Lower leg skin (tissue), 4 donors: ENCODE measurements at regions not wholly inside any gene's neighbourhood (a gene's known extent, or its start where the extent isn't known, plus 50 kb on each side); places are given as distances from the start of the nearest gene placed in this dataset.

Experiments
- DNase-seq, 2 donors: peaks; one replicate each; pipeline ENCODE4 v3.0.0-alpha.2; 2019; ENCODE audit warnings: low spot score in 2 of 2
- H3K4me3 ChIP-seq: fragments of 200-600 bp; sonication (generic); 2 replicates; pipeline ENCODE4 v1.5.1; 2017; ENCODE audit warnings: mild to moderate bottlenecking, low read depth; ENCODE audit not compliant: poor library complexity, severe bottlenecking
- POLR2A ChIP-seq, 2 donors: fragments of 450-650 bp; IDR thresholded peaks; one replicate each; pipeline ENCODE4 v1.6.1; 2016 to 2017; ENCODE audit warnings: antibody characterized with exemption in 2 of 2, mild to moderate bottlenecking in 1 of 2, moderate library complexity in 1 of 2
- WGBS, 2 donors: methylation state at CpG; one replicate each; pipeline ENCODE4 v1.1.5; 2018; 5-methylcytosine and 5-hydroxymethylcytosine counted together
- intact Hi-C: fragments of 100-400 bp; cut with DNase I; formaldehyde crosslinking; loops from one replicate; pipeline ENCODE4 v1.15.0; 2023; ENCODE audit warnings: low total_unique reads
- TF ChIP-seq, protein P1 (sequence below), 3 donors: fragments of 450-650 bp; IDR thresholded peaks; one replicate each; pipeline ENCODE4 v1.5.1; 2016; ENCODE audit warnings: antibody characterized with exemption in 3 of 3, mild to moderate bottlenecking in 3 of 3, moderate library complexity in 2 of 3

DNA sequence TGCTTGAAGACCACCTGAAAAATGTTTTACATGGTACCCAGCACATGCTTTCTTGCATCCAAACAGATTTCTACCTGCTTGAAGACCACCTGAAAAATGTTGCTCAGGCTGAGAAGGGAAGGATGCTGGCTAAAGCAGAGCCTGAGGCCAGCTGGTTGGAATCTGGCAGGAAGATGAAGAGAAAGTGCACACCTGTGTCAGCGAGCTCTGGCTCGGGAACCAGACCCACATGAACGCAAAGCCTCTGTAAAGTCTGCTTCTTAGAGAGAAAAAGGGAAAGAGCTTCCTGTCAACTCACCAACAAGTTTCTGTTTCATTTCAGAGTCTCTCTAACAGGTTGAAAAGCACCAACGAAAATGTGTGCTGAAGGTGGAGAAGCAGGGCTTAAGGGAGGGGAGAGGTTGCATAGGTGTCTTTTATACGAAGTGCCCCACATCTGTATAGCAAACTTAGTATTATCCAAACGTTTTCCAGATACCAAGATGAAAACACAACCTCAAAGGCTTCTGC, 226.0 kb downstream of the TOX3 start:
- intact Hi-C loops: no loop called here
- DNase-seq: no peak
- 35 to 38% methylated on average over 6 of the region's 6 CpGs for WGBS, 2 donors
- H3K4me3 ChIP-seq: no peak overlapping the region
- no peak for TF ChIP-seq POLR2A (IDR thresholded peaks at IDR 0.05)
- TF ChIP-seq, protein P1, sequence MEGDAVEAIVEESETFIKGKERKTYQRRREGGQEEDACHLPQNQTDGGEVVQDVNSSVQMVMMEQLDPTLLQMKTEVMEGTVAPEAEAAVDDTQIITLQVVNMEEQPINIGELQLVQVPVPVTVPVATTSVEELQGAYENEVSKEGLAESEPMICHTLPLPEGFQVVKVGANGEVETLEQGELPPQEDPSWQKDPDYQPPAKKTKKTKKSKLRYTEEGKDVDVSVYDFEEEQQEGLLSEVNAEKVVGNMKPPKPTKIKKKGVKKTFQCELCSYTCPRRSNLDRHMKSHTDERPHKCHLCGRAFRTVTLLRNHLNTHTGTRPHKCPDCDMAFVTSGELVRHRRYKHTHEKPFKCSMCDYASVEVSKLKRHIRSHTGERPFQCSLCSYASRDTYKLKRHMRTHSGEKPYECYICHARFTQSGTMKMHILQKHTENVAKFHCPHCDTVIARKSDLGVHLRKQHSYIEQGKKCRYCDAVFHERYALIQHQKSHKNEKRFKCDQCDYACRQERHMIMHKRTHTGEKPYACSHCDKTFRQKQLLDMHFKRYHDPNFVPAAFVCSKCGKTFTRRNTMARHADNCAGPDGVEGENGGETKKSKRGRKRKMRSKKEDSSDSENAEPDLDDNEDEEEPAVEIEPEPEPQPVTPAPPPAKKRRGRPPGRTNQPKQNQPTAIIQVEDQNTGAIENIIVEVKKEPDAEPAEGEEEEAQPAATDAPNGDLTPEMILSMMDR (IDR thresholded peaks at IDR 0.05): no peak

DNA sequence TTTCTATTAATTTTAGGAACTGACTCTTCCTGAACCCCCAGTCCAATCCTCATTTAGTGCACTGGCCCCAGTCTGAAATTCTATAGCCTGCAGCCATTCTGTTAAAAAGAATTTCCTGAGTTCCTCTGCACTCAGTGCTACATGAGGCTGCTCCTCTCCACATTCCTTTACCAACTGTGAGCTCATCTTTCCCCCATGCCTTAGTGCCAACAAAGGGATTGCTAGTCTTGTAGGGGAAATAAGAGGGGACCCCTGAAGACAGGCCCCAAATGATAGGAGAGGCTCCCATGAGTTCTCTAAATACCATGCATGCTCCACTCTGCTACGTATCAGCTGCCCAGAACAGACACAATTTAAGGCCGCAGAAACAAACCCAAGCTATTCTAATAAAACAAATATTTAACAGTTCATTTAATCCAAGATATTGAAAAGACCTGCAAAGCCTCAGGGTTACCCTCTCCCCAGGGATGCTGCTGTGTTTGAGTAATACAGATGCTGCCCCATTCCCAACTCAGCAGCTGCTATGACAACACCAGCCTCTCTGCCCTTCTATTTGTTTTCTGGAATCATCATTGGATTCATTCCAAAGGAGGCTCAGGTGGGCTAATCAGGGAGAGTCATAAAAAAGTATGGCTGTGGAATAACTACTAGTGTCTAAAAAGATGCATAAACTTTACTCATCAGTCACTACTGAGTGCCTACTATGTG, 228.5 kb downstream of the TOX3 start:
- WGBS, 2 donors: 70 to 83% methylated on average over 2 of the region's 2 CpGs
- no peak overlapping the region for H3K4me3 ChIP-seq
- DNase-seq: no peak
- intact Hi-C loops: no loop called here
- TF ChIP-seq, protein P1 (IDR thresholded peaks at IDR 0.05): no peak
- TF ChIP-seq POLR2A (IDR thresholded peaks at IDR 0.05): no peak

DNA sequence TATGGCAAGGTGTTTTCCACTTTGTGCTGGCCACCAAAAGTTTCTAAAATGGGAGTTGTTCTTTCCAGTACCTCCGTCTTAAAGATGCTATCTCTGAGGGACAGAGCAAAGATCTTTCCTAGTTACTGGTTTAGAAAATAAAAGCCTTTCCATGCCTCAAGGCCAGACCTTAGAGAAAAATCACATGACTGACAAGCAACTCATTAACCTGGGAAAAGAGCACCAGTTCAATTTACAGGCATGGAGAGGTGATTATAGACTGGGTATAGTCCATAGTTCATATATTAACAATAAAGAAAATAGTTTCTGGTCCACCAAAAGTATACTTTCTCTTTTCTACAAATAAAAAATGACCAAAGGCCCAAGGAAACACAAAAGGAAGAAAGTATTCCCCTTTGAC, 230.7 kb downstream of the TOX3 start:
- intact Hi-C loops: no loop called here
- no peak for DNase-seq
- TF ChIP-seq, protein P1 (IDR thresholded peaks at IDR 0.05): no peak
- TF ChIP-seq POLR2A (IDR thresholded peaks at IDR 0.05): no peak
- 44 to 48% methylated on average over 1 of the region's 1 CpG for WGBS, 2 donors
- H3K4me3 ChIP-seq: no peak overlapping the region

DNA sequence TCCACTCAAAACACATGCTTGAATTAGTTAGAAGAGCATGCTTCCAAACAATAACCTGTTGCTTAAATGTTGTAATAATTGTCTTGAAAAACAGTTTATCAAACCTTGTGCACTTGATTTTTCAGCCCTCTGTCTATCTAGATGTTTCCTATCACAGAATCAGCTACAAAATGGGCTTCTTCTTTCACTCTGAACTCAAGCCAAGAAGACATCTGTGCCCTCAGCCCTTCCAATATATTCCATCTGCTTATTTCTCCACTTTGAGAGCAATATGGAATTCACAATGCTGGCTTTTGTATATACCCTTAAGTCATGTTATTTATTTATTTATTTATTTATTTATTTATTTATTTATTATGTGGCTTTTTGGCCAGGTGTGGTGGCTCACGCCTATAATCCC, 234.2 kb downstream of the TOX3 start:
- WGBS, 2 donors: 79 to 82% methylated on average over 1 of the region's 1 CpG
- DNase-seq: no peak
- H3K4me3 ChIP-seq: no peak overlapping the region
- intact Hi-C loops: no loop called here
- TF ChIP-seq, protein P1 (IDR thresholded peaks at IDR 0.05): no peak
- no peak for TF ChIP-seq POLR2A (IDR thresholded peaks at IDR 0.05)

DNA sequence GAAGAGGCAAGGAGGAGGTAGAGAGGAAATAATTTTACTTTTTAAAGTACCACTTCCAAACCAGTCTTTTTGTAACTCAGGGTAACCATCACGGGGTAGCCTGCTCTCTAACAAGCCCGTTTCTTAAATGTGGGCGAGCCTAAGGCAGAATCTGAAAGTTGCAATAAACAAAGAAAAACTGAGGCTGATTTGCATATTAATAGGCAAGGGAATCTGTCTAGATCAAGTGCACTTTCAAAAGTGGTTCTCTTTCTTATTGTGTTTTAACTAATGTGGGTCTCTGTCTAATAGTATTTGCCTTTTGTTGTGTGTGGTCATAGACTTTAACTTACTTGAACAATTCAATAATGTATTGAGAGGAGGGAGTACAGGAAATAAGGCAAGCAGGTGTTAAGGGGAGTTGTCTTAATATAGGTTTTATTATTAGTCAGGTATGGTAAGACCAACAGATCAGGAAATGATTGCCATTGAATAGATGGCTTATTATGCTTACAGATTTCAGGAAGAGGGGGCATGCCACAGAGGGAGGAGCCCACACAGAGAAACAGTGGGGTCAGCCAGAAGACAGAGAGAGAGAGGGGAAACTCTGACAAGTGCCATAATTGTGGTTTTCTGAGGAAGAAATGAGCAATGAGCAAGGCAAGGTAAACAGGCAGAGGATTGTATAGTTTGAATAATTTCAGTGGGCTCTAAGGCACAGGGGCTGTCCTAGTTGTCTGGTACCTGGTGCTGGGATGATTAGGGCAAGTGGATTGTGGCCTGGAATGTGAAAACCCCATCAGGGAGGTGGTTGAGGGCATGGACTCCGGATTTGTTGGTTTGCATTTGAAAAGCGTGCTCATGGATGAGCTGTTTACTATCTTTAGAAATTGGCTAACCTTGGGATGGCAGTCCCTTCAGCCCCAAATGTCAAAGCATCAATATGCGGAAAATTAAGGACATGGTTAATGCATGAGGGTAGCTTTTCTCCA, 237.2 kb downstream of the TOX3 start:
- WGBS, 2 donors: 73 to 78% methylated on average over 6 of the region's 6 CpGs
- intact Hi-C loops: no loop called here
- DNase-seq: no peak
- TF ChIP-seq POLR2A (IDR thresholded peaks at IDR 0.05): no peak
- TF ChIP-seq, protein P1 (IDR thresholded peaks at IDR 0.05): no peak
- no peak overlapping the region for H3K4me3 ChIP-seq
